H1 (cell line): ENCODE measurements at regions not wholly inside any gene's neighbourhood (a gene's known extent, or its start where the extent isn't known, plus 50 kb on each side); places are given as distances from the start of the nearest gene placed in this dataset.

Source experiments
- CTCF ChIA-PET: fragments of 300-600 bp; sonication (Branson Sonifier 250); formaldehyde crosslinking; loops from one replicate; lab custom pipeline; 2021; ENCODE audit not compliant: partially characterized antibody; lab: Charles Lee
- POLR2A ChIA-PET: fragments of 300-600 bp; sonication (Branson Sonifier 250); formaldehyde crosslinking; loops from one replicate; lab custom pipeline; 2021; ENCODE audit warnings: inconsistent platforms; ENCODE audit not compliant: partially characterized antibody; lab: Charles Lee
- DNase-seq, 2 experiments: peaks; one replicate each; pipeline versions ENCODE4 v3.0.0 to v3.0.0-alpha.2; 2010 to 2022; ENCODE audit warnings: low spot score in 2 of 2, low read depth in 1 of 2, mixed read lengths in 1 of 2
- FAIRE-seq: peaks from 2 replicates; lab custom pipeline; 2011; peaks lifted over from hg19 to GRCh38; lab: Jason Lieb, UNC
- H2AFZ ChIP-seq: 2 replicates; pipeline ENCODE4 v1.8.1; 2012; ENCODE audit warnings: low read length, inconsistent platforms
- H2AK5ac ChIP-seq: 2 replicates; pipeline ENCODE4 v1.6.1; 2013; ENCODE audit warnings: low read depth, low read length
- H2BK120ac ChIP-seq: replicated peaks from 2 replicates; pipeline ENCODE3; 2013; ENCODE audit warnings: low read depth, low read length, inconsistent platforms
- H2BK12ac ChIP-seq: 2 replicates; pipeline ENCODE4 v1.6.1; 2013; ENCODE audit warnings: low read depth, low read length
- H2BK15ac ChIP-seq: 2 replicates; pipeline ENCODE4 v1.6.1; 2013; ENCODE audit warnings: low read length
- H2BK20ac ChIP-seq: 2 replicates; pipeline ENCODE4 v1.6.1; 2013; ENCODE audit warnings: low read length
- H2BK5ac ChIP-seq: 2 replicates; pipeline ENCODE4 v1.6.1; 2013; ENCODE audit warnings: low read depth, low read length
- H3K14ac ChIP-seq: 2 replicates; pipeline ENCODE4 v1.6.1; 2013; ENCODE audit warnings: inconsistent platforms; ENCODE audit not compliant: insufficient read length
- H3K18ac ChIP-seq: 2 replicates; pipeline ENCODE4 v1.6.1; 2013; ENCODE audit warnings: low read length; ENCODE audit errors: extremely low read depth
- H3K23ac ChIP-seq: 2 replicates; pipeline ENCODE4 v1.6.1; 2013; ENCODE audit warnings: inconsistent platforms; ENCODE audit not compliant: insufficient read length
- H3K23me2 ChIP-seq: 2 replicates; pipeline ENCODE4 v1.6.1; 2013; ENCODE audit warnings: low read depth, low read length
- H3K27ac ChIP-seq: 2 replicates; pipeline ENCODE4 v1.6.1; 2011; ENCODE audit warnings: low read depth, low read length, inconsistent platforms
- H3K27me3 ChIP-seq, 4 experiments: replicated peaks in 1 of 4; 1 replicate in 1 of 4; 2 replicates in 3 of 4; pipeline versions ENCODE4 v1.6.1 to v1.8.1; 2011 to 2013; ENCODE audit warnings: low read length in 3 of 4, mild to moderate bottlenecking in 3 of 4, inconsistent platforms in 2 of 4, mixed read lengths in 2 of 4, moderate library complexity in 1 of 4; ENCODE audit not compliant: control insufficient read depth in 3 of 4, insufficient read depth in 3 of 4; ENCODE audit errors: extremely low read depth in 1 of 4
- H3K36me3 ChIP-seq, 4 experiments: 2 replicates each; pipeline versions ENCODE4 v1.6.1 to v1.8.1; 2011 to 2013; ENCODE audit warnings: mild to moderate bottlenecking in 4 of 4, low read length in 3 of 4, moderate library complexity in 2 of 4, control low read depth in 1 of 4, inconsistent platforms in 1 of 4; ENCODE audit not compliant: insufficient read depth in 4 of 4, control insufficient read depth in 2 of 4
- H3K4ac ChIP-seq: replicated peaks from 2 replicates; pipeline ENCODE3; 2013; ENCODE audit warnings: low read length, low read depth, mixed read lengths, inconsistent platforms; ENCODE audit not compliant: insufficient read length
- H3K4me1 ChIP-seq, 4 experiments: replicated peaks in 1 of 4; 1 replicate in 1 of 4; 2 replicates in 3 of 4; pipeline versions ENCODE4 v1.6.1 to v1.8.1; 2011 to 2013; ENCODE audit warnings: low read length in 3 of 4, inconsistent platforms in 2 of 4, mixed read lengths in 1 of 4; ENCODE audit not compliant: insufficient read depth in 4 of 4, control insufficient read depth in 3 of 4
- H3K4me2 ChIP-seq, 2 experiments: 2 replicates each; pipeline versions ENCODE4 v1.6.1 to v1.8.1; 2011 to 2013; ENCODE audit warnings: low read depth in 2 of 2, low read length in 2 of 2, control low read depth in 1 of 2, inconsistent platforms in 1 of 2, mild to moderate bottlenecking in 1 of 2; ENCODE audit not compliant: insufficient read depth in 1 of 2
- H3K4me3 ChIP-seq, 4 experiments: fragments of 200-600, 300-600 bp in 1 of 4; sonication (generic), shearing (Covaris generic), sonication (Bioruptor Twin) in 1 of 4; 2 replicates each; pipeline versions ENCODE4 v1.5.1 to v1.8.1; 2011 to 2016; ENCODE audit warnings: low read length in 4 of 4, low read depth in 3 of 4, control low read depth in 2 of 4, inconsistent platforms in 2 of 4, mild to moderate bottlenecking in 2 of 4, mixed read lengths in 1 of 4, moderate library complexity in 1 of 4; ENCODE audit not compliant: insufficient read depth in 2 of 4; ENCODE audit errors: extremely low read depth in 1 of 4
- H3K56ac ChIP-seq: replicated peaks from 2 replicates; pipeline ENCODE3; 2013; ENCODE audit warnings: low read depth, mild to moderate bottlenecking, mixed read lengths, low read length, inconsistent platforms; ENCODE audit not compliant: insufficient read length
- H3K79me1 ChIP-seq: 2 replicates; pipeline ENCODE4 v1.6.1; 2013; ENCODE audit warnings: low read depth, low read length, control low read depth
- H3K79me2 ChIP-seq, 2 experiments: 2 replicates each; pipeline versions ENCODE4 v1.6.1 to v1.8.1; 2012 to 2013; ENCODE audit warnings: low read length in 2 of 2, mild to moderate bottlenecking in 2 of 2, inconsistent platforms in 1 of 2; ENCODE audit not compliant: insufficient read depth in 2 of 2, control insufficient read depth in 1 of 2
- H3K9ac ChIP-seq, 4 experiments: replicated peaks in 1 of 4; 1 replicate in 1 of 4; 2 replicates in 3 of 4; pipeline versions ENCODE4 v1.6.1 to v1.8.1; 2011 to 2013; ENCODE audit warnings: low read depth in 3 of 4, low read length in 3 of 4, control low read depth in 2 of 4, mild to moderate bottlenecking in 2 of 4, moderate library complexity in 2 of 4, inconsistent platforms in 1 of 4; ENCODE audit errors: extremely low read depth in 1 of 4
- H3K9me3 ChIP-seq, 2 experiments: 2 replicates each; pipeline versions ENCODE4 v1.6.1 to v1.8.1; 2012 to 2013; ENCODE audit warnings: mild to moderate bottlenecking in 2 of 2, moderate library complexity in 2 of 2, control low read depth in 1 of 2, inconsistent platforms in 1 of 2, low read depth in 1 of 2, low read length in 1 of 2, mixed read lengths in 1 of 2; ENCODE audit not compliant: insufficient read depth in 2 of 2
- H4K20me1 ChIP-seq, 2 experiments: replicated peaks in 1 of 2; 2 replicates each; pipeline versions ENCODE3 to v1.8.1; 2011 to 2013; ENCODE audit warnings: inconsistent platforms in 2 of 2, low read length in 2 of 2, mild to moderate bottlenecking in 1 of 2; ENCODE audit not compliant: insufficient read depth in 2 of 2, control insufficient read depth in 1 of 2
- H4K5ac ChIP-seq: 2 replicates; pipeline ENCODE4 v1.6.1; 2013; ENCODE audit warnings: low read length, low read depth, mixed read lengths, inconsistent platforms; ENCODE audit not compliant: insufficient read length
- H4K8ac ChIP-seq: 2 replicates; pipeline ENCODE4 v1.8.0; 2013; ENCODE audit warnings: mild to moderate bottlenecking, moderate library complexity, low read length, inconsistent platforms; ENCODE audit not compliant: insufficient read depth; ENCODE audit errors: extremely low read depth
- H4K91ac ChIP-seq: replicated peaks from 2 replicates; pipeline ENCODE3; 2013; ENCODE audit warnings: low read length, mixed read lengths, inconsistent platforms; ENCODE audit not compliant: insufficient read length
- ASH2L ChIP-seq: fragments of 200-600, 300-600 bp; sonication (generic); IDR thresholded peaks from one replicate; pipeline ENCODE4 v1.7.1; 2017; ENCODE audit warnings: low read length
- CTCF ChIP-seq, 3 experiments: IDR thresholded peaks; 1 replicate in 2 of 3; 2 replicates in 1 of 3; pipeline versions ENCODE4 v1.5.1 to v1.6.1; 2011; ENCODE audit warnings: low read length in 3 of 3, mild to moderate bottlenecking in 3 of 3, inconsistent platforms in 2 of 3, low read depth in 1 of 3, moderate library complexity in 1 of 3; ENCODE audit not compliant: insufficient read depth in 1 of 3; ENCODE audit errors: control extremely low read depth in 1 of 3
- JUND ChIP-seq: IDR thresholded peaks from 2 replicates; pipeline ENCODE4 v1.6.1; 2011; ENCODE audit warnings: mild to moderate bottlenecking, improper control_type of control experiment, low read length
- NANOG ChIP-seq: IDR thresholded peaks from 2 replicates; pipeline ENCODE4 v1.6.1; 2011; ENCODE audit warnings: low read length, low read depth, mild to moderate bottlenecking, inconsistent platforms; ENCODE audit not compliant: insufficient read depth, poor library complexity, severe bottlenecking
- POU5F1 ChIP-seq: IDR thresholded peaks from 2 replicates; pipeline ENCODE4 v1.6.1; 2011; ENCODE audit warnings: low read depth, mild to moderate bottlenecking, low read length, moderate library complexity
- RNF2 ChIP-seq: fragments of 200-900, 300-1000 bp; sonication (generic); IDR thresholded peaks from 2 replicates; pipeline ENCODE4 v1.7.1; 2016; ENCODE audit warnings: borderline replicate concordance, low read depth, mild to moderate bottlenecking, antibody characterized with exemption, low read length; ENCODE audit not compliant: poor library complexity, severe bottlenecking; ENCODE audit errors: missing control alignments
- SIN3A ChIP-seq, 2 experiments: IDR thresholded peaks in 1 of 2; conservative IDR thresholded peaks in 1 of 2; 2 replicates each; pipeline ENCODE4 v1.6.1; 2011 to 2012; ENCODE audit warnings: low read length in 2 of 2, improper control_type of control experiment in 1 of 2, low read depth in 1 of 2, mild to moderate bottlenecking in 1 of 2
- SIRT6 ChIP-seq: IDR thresholded peaks from one replicate; pipeline ENCODE4 v1.7.1; 2012; ENCODE audit warnings: low read length, inconsistent platforms
- SP2 ChIP-seq: IDR thresholded peaks from 2 replicates; pipeline ENCODE4 v1.6.1; 2012; ENCODE audit warnings: mild to moderate bottlenecking, low read length, inconsistent platforms
- SRF ChIP-seq: IDR thresholded peaks from 2 replicates; pipeline ENCODE4 v1.6.1; 2011; ENCODE audit warnings: mild to moderate bottlenecking, low read depth, low read length, moderate library complexity
- SUZ12 ChIP-seq: fragments of 200-600 bp; sonication (generic); IDR thresholded peaks from 2 replicates; pipeline ENCODE4 v1.6.1; 2012; ENCODE audit warnings: mild to moderate bottlenecking, inconsistent platforms, low read length, moderate library complexity, mixed read lengths
- TAF1 ChIP-seq: IDR thresholded peaks from 2 replicates; pipeline ENCODE4 v1.6.1; 2011; ENCODE audit warnings: mild to moderate bottlenecking, low read depth, low read length
- YY1 ChIP-seq: IDR thresholded peaks from 2 replicates; pipeline ENCODE4 v1.6.1; 2011; ENCODE audit warnings: low read depth, mild to moderate bottlenecking, low read length
- WGBS, 2 experiments: shearing (Covaris generic) in 1 of 2; methylation state at CpG; one replicate each; pipeline versions ENCODE4 v1.1.6 to v1.1.7; 2013 to 2015; ENCODE audit warnings: low lambda C conversion rate in 2 of 2, mixed read lengths in 2 of 2, inconsistent platforms in 1 of 2, low coverage in 1 of 2, missing lambda C conversion rate in 1 of 2; ENCODE audit not compliant: insufficient replicate concordance in 2 of 2, insufficient coverage in 1 of 2, insufficient read length in 1 of 2; ENCODE audit errors: extremely low coverage in 1 of 2, missing lambda C conversion rate in 1 of 2; 5-methylcytosine and 5-hydroxymethylcytosine counted together

- no peaks in the 10 kb centered on the region; a peak in 1 of 7 replicates for H3K4me1 ChIP-seq
- H3K79me1 ChIP-seq, result no peaks in the 10 kb centered on the region
- no peak overlapping the region for H3K9ac ChIP-seq
- H3K4me2 ChIP-seq, result no peak overlapping the region
- H3K4me3 ChIP-seq, result no peak overlapping the region
- peak overlapping the region; percentile 43; the same call in 1 of the 2 replicates for H2BK12ac ChIP-seq
- H3K4ac ChIP-seq, result peak overlapping the region; percentile 69
- POLR2A ChIA-PET, result no interaction called here
- no peak overlapping the region for H4K91ac ChIP-seq
- H2AK5ac ChIP-seq, result no peak overlapping the region
- H3K36me3 ChIP-seq, result no peaks in the 10 kb centered on the region
- H4K20me1 ChIP-seq, result no peaks in the 10 kb centered on the region
- H3K9me3 ChIP-seq, result no peaks in the 10 kb centered on the region
- CTCF ChIA-PET, result interaction anchor here (0.5 to 10.4 kb wide), 62 partner anchors 8 to 634 kb away, joined by 3 to 137 read pairs (median 4); partner anchors contain the start of gene OLFM1
- no peak for DNase-seq
- no peak overlapping the region for H2BK5ac ChIP-seq
- H3K14ac ChIP-seq, result no peak overlapping the region
- no peak overlapping the region; the same call in 1 of the 2 replicates for H3K18ac ChIP-seq
- H3K23me2 ChIP-seq, result no peaks in the 10 kb centered on the region
- H4K8ac ChIP-seq, result no peak overlapping the region; the same call in 1 of the 2 replicates
- H2BK20ac ChIP-seq, result no peak overlapping the region
- WGBS, 2 experiments, result 77% methylated on average over 5 of the region's 12 CpGs; no CpG with 5 or more reads in 1 of the 2 experiments
- no peak overlapping the region for H3K27ac ChIP-seq
- no peak overlapping the region for H4K5ac ChIP-seq
- no peaks in the 10 kb centered on the region for H3K79me2 ChIP-seq
- H3K27me3 ChIP-seq, result no peaks in the 10 kb centered on the region; a peak in 2 of 7 replicates
- no peak overlapping the region for H2BK120ac ChIP-seq
- H2BK15ac ChIP-seq, result no peak overlapping the region; the same call in 1 of the 2 replicates
- H3K56ac ChIP-seq, result no peak overlapping the region
- no peak for FAIRE-seq
- H2AFZ ChIP-seq, result no peak overlapping the region
- no peak overlapping the region for H3K23ac ChIP-seq
- TF ChIP-seq SIN3A (conservative IDR thresholded peaks at IDR 0.05 in 1 of 2, IDR thresholded peaks at IDR 0.05 in 1 of 2; ENCODE audit: low read depth in 1 of 2, low read length in 2 of 2), result no peak
- no peak for TF ChIP-seq SUZ12
- TF ChIP-seq JUND, result no peak
- TF ChIP-seq ASH2L, result no peak
- TF ChIP-seq RNF2, result no peak
- TF ChIP-seq TAF1, result no peak
- TF ChIP-seq CTCF (IDR thresholded peaks at IDR 0.05; ENCODE audit: control extremely low read depth in 1 of 3, insufficient read depth in 1 of 3, low read depth in 1 of 3, low read length in 3 of 3), result no peak
- no peak for TF ChIP-seq SP2
- no peak for TF ChIP-seq NANOG
- no peak for TF ChIP-seq YY1
- TF ChIP-seq SIRT6, result no peak
- no peak for TF ChIP-seq POU5F1
- TF ChIP-seq SRF, result no peak
These were observed 66.6 kb upstream of the PPP1R26 start for GRCh38 chr9:135413086-135413375.
